ENCODE measurements at regions not wholly inside any gene's neighbourhood (a gene's known extent, or its start where the extent isn't known, plus 50 kb on each side); places are given as distances from the start of the nearest gene placed in this dataset.

DNA sequence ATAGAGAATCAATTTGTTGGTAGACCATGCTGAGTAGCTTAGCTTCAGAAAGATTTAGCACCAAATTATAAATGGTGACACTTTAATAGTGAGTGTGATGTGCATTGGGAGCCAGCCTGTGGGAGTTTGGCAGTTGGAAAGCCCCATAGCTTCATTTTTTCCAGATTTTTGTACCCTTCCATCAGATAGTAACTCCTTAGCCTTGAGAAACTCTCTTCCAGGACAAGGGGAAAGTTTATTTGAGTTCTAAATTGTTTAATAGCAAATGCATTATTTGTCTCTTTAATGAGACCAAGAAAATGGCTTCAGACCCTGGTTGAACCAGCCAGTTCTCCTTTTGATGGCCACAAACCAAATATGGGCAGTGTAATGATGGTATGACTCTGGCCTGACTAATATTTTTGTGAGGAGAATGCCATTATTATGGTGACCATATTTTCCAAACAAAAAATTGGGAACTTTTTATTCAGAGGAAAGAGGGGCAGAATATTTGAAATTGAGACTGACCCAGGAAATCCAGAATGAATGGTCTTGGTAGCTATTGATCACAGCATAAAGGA is 49.8 kb downstream of the PLCE1 start:
- CTCF ChIA-PET = no interaction called here
- no peak for DNase-seq (ENCODE audit: extremely low spot score)

DNA sequence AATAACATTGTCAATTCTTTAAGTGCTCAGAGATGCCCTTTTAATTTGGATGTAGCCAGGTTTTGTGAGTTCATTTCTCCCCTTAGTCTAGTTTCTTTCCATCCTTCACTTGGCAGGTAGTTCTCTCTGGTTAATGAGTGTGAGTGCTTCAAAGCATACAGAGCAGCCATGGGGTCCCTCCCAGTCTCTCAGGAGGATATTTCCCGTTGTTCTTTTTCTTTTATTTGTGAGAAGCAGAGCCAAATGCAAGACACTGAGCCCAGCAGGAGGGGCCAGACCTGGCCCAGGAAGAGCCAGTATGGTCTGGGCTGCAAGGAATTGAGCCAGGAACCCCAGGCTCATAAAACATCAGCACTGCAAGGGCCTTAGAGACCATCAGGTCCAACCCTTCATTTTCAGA is 52.4 kb downstream of the PLCE1 start:
- TF ChIP-seq, protein P1, sequence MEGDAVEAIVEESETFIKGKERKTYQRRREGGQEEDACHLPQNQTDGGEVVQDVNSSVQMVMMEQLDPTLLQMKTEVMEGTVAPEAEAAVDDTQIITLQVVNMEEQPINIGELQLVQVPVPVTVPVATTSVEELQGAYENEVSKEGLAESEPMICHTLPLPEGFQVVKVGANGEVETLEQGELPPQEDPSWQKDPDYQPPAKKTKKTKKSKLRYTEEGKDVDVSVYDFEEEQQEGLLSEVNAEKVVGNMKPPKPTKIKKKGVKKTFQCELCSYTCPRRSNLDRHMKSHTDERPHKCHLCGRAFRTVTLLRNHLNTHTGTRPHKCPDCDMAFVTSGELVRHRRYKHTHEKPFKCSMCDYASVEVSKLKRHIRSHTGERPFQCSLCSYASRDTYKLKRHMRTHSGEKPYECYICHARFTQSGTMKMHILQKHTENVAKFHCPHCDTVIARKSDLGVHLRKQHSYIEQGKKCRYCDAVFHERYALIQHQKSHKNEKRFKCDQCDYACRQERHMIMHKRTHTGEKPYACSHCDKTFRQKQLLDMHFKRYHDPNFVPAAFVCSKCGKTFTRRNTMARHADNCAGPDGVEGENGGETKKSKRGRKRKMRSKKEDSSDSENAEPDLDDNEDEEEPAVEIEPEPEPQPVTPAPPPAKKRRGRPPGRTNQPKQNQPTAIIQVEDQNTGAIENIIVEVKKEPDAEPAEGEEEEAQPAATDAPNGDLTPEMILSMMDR (IDR thresholded peaks at IDR 0.05; ENCODE audit: control extremely low read depth, extremely low read depth, low read depth, missing control alignments) = no peak
- CTCF ChIA-PET = no interaction called here
- DNase-seq (ENCODE audit: extremely low spot score) = no peak
- POLR2A ChIA-PET = no interaction called here

More for the DNA sequence above, 49.8 kb downstream of the PLCE1 start:
- POLR2A ChIA-PET = no interaction called here
- TF ChIP-seq, protein P1 (IDR thresholded peaks at IDR 0.05; ENCODE audit: control extremely low read depth, extremely low read depth, low read depth, missing control alignments) = no peak

DNA sequence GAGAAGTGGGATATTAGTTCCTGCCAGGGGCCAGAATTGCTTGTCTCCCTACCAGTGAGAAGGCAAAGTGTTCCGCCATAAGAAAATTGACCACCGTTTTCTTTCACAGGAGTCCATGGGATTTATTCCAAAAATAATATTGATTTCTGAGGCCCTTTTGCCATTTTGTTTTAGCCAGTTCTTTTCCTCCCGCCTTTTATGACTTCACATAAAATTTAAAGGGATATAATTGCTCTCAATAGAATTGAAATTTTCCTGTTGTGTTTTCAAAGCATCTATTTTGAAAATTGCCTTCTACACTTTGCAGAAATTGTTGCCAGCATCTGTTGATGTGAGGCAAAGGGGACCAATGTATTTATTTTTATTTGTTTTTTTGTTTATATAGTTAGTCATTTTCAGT is 53.6 kb downstream of the PLCE1 start:
- ChIA-PET CTCF (no interaction called here), POLR2A (no interaction called here)
- no peak for DNase-seq (ENCODE audit: extremely low spot score)
- TF ChIP-seq, protein P1 (IDR thresholded peaks at IDR 0.05; ENCODE audit: control extremely low read depth, extremely low read depth, low read depth, missing control alignments) = no peak

DNA sequence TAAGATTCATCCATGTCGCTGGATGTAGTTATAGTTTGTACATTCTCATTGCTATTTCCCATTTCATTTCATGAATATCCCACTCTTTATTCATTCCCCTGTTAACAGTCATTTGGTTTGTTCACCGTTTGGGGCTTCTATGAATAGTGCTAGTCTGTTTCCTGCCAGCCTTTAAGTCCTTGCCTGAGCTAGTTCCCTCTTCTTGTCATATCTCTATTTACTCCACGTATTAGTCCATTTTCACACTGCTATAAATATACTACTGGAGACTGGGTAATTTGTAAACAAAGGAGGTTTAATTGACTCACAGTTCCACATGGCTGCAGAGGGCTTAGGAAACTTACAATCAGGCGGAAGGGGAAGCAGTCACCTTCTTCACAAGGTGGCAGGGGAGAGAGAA is 56.2 kb downstream of the PLCE1 start:
- TF ChIP-seq, protein P1 (IDR thresholded peaks at IDR 0.05; ENCODE audit: control extremely low read depth, extremely low read depth, low read depth, missing control alignments) = no peak
- no peak for DNase-seq (ENCODE audit: extremely low spot score)
- ChIA-PET POLR2A (no interaction called here), CTCF (interaction anchor here (1.1 to 1.5 kb wide), 2 partner anchors 12 to 44 kb away, joined by 3 read pairs; no protein-coding TSS in a partner anchor)

DNA sequence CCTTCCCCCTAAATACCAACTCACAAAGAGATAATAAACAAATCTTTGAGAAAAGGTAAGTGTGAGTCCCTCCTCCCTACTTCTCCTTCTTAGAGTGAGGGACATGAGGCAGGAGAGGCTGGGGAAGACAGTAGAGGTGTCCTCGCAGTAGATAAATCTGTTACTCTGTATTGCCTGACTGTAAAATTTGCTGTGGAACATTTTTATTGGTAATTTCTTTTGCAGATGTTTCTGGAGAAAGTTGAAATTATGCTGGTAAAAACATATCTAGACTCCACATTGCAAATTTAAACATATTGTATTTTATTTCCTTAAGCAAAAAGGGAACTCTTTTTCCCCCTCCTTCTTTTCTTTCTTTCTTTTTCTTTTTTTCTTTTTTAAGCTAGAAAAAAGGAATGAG is 58.5 kb downstream of the PLCE1 start:
- CTCF ChIA-PET = no interaction called here
- POLR2A ChIA-PET = no interaction called here
- no peak for DNase-seq (ENCODE audit: extremely low spot score)
- TF ChIP-seq, protein P1 (IDR thresholded peaks at IDR 0.05; ENCODE audit: control extremely low read depth, extremely low read depth, low read depth, missing control alignments) = no peak

- ChIA-PET POLR2A (no interaction called here), CTCF (no interaction called here)
These were observed 59.4 kb downstream of the PLCE1 start for GRCh38 chr10:94052866-94053791.

More at GRCh38 chr10:94052866-94053791, 59.4 kb downstream of the PLCE1 start:
- DNase-seq (ENCODE audit: extremely low spot score) = no peak
- TF ChIP-seq, protein P1 (IDR thresholded peaks at IDR 0.05; ENCODE audit: control extremely low read depth, extremely low read depth, low read depth, missing control alignments) = no peak

Data from GM10248 (cell line).